ENCODE measurements at regions not wholly inside any gene's neighbourhood (a gene's known extent, or its start where the extent isn't known, plus 50 kb on each side); places are given as distances from the start of the nearest gene placed in this dataset.

GRCh38 chr13:31427151-31428100, 227.7 kb downstream of the B3GLCT start:
- BruUV-seq (replicated peaks) = no TSS peak
- no peak for TF ChIP-seq ZNF655 (CRISPR knock-in tag; IDR thresholded peaks at IDR 0.05)
- no peak for TF ChIP-seq TBP (optimal IDR thresholded peaks at IDR 0.05; ENCODE audit: low read depth, low read length)
- no peak for TF ChIP-seq ZNF282 (CRISPR knock-in tag; IDR thresholded peaks at IDR 0.05)
- TF ChIP-seq HNRNPL (IDR thresholded peaks at IDR 0.05; ENCODE audit: low read depth, low read length) = no peak
- TF ChIP-seq ZSCAN32 (CRISPR knock-in tag; IDR thresholded peaks at IDR 0.05) = no peak
- TF ChIP-seq ESRRB (CRISPR knock-in tag; IDR thresholded peaks at IDR 0.05; ENCODE audit: borderline replicate concordance) = no peak
- TF ChIP-seq FOXJ3 (CRISPR knock-in tag; IDR thresholded peaks at IDR 0.05) = no peak
- intact Hi-C loops (cut with micrococcal nuclease) = loop anchor here (10.0 kb wide), 1 partner anchor 233 kb away; the partner anchor contains the start of gene B3GLCT

More at GRCh38 chr13:31427151-31428100, 227.7 kb downstream of the B3GLCT start:
- ATAC-seq (no peak), DNase-seq (ENCODE audit: extremely low read depth in 1 of 4, low spot score in 3 of 4) (no peak), FAIRE-seq (no peak)
- H2AFZ ChIP-seq (ENCODE audit: low read depth, low read length) = no peak overlapping the region
- no peak overlapping the region for H3K27ac ChIP-seq (ENCODE audit: extremely low read depth, low read depth, low read length)
- H3K9me1 ChIP-seq (ENCODE audit: control insufficient read depth, insufficient read depth, low read length) = no peaks in the 10 kb centered on the region
- in situ Hi-C loops (cut with MboI) = loop anchor here (10.0 kb wide), 1 partner anchor 193 kb away; no protein-coding TSS in a partner anchor
- H3K4me3 ChIP-seq = no peak overlapping the region
- no peak overlapping the region for H3K9ac ChIP-seq (ENCODE audit: insufficient read depth in 1 of 2, low read depth in 2 of 2, low read length in 2 of 2)
- H3K79me2 ChIP-seq (ENCODE audit: control insufficient read depth, insufficient read depth, low read length) = no peaks in the 10 kb centered on the region
- no peaks in the 10 kb centered on the region for H3K9me3 ChIP-seq (replicated peaks; ENCODE audit: control insufficient read depth, insufficient read depth, low read depth, low read length)
- H3K27me3 ChIP-seq (ENCODE audit: control insufficient read depth in 2 of 2, insufficient read depth in 2 of 2, low read length in 2 of 2) = no peaks in the 10 kb centered on the region; a peak in 1 of 5 replicates
- WGBS (ENCODE audit: insufficient coverage, low coverage, missing lambda C conversion rate) = 3% methylated on average over 4 of the region's 4 CpGs
- H3K4me1 ChIP-seq (replicated peaks in 1 of 2; ENCODE audit: control insufficient read depth in 2 of 2, insufficient read depth in 2 of 2, low read length in 2 of 2) = no peaks in the 10 kb centered on the region
- CTCF ChIA-PET (ENCODE audit: low intra/inter-chr PET ratio) = no interaction called here
- H4K20me1 ChIP-seq (replicated peaks; ENCODE audit: control insufficient read depth, insufficient read depth, low read length) = no peaks in the 10 kb centered on the region
- no peak overlapping the region for H3K4me2 ChIP-seq (ENCODE audit: insufficient read depth, low read length)
- POLR2A ChIA-PET = no interaction called here
- no peaks in the 10 kb centered on the region for H3K36me3 ChIP-seq (ENCODE audit: control insufficient read depth, insufficient read depth, low read length)

Measured in K562 (cell line).